Neural cell (in vitro differentiated cells): ENCODE measurements at regions not wholly inside any gene's neighbourhood (a gene's known extent, or its start where the extent isn't known, plus 50 kb on each side); places are given as distances from the start of the nearest gene placed in this dataset.

Experiments used
- TAF1 ChIP-seq: IDR thresholded peaks from 2 replicates; pipeline ENCODE4 v1.6.1; 2012; ENCODE audit warnings: low read depth
- TF ChIP-seq, protein P1 (sequence below): fragments of 450-650 bp; IDR thresholded peaks from 2 replicates; pipeline ENCODE4 v1.5.1; 2014; ENCODE audit warnings: antibody characterized with exemption, mild to moderate bottlenecking, moderate library complexity; ENCODE audit not compliant: poor library complexity, severe bottlenecking

DNA sequence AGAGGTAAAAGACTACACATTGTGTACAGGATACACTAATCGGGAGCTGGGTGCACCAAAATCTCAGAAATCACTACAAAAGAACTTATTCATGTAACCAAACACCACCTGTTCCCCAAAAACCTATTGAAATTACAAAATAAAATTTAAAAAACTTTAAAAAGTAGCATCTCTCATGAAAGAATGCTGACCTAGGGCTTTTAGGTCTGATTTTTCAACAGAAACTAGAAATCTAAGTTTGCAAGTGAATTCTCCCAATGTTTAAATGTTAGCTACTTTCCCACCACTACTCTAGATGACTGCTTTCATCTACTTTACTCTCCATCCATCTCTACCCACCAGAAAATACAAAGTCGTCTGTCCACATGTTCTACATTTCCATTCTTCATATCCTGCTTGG lies 1447.7 kb downstream of the RPA4 start:
- TF ChIP-seq, protein P1, sequence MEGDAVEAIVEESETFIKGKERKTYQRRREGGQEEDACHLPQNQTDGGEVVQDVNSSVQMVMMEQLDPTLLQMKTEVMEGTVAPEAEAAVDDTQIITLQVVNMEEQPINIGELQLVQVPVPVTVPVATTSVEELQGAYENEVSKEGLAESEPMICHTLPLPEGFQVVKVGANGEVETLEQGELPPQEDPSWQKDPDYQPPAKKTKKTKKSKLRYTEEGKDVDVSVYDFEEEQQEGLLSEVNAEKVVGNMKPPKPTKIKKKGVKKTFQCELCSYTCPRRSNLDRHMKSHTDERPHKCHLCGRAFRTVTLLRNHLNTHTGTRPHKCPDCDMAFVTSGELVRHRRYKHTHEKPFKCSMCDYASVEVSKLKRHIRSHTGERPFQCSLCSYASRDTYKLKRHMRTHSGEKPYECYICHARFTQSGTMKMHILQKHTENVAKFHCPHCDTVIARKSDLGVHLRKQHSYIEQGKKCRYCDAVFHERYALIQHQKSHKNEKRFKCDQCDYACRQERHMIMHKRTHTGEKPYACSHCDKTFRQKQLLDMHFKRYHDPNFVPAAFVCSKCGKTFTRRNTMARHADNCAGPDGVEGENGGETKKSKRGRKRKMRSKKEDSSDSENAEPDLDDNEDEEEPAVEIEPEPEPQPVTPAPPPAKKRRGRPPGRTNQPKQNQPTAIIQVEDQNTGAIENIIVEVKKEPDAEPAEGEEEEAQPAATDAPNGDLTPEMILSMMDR: no peak
- TF ChIP-seq TAF1: no peak
